ENCODE measurements at regions not wholly inside any gene's neighbourhood (a gene's known extent, or its start where the extent isn't known, plus 50 kb on each side); places are given as distances from the start of the nearest gene placed in this dataset.

- no peak for TF ChIP-seq POLR2A (IDR thresholded peaks at IDR 0.05)
- TF ChIP-seq POLR2AphosphoS5 (IDR thresholded peaks at IDR 0.05): no peak
- no peak for TF ChIP-seq CTCF (IDR thresholded peaks at IDR 0.05)
- TF ChIP-seq EP300 (IDR thresholded peaks at IDR 0.05): no peak
- H3K4me1 ChIP-seq: peaks cover 0 to 1% (median 0%) of the 10 kb centered on the region in 3 donors
These were observed 111.6 kb downstream of the MED10 start for GRCh38 chr5:6266671-6267197.

GRCh38 chr5:6264394-6264793 is 114.0 kb downstream of the MED10 start:
- no peak overlapping the region for H3K27ac ChIP-seq
- peaks cover 0 to 6% (median 0%) of the 10 kb centered on the region in 3 donors for H3K4me1 ChIP-seq
- no peaks in the 10 kb centered on the region for H3K27me3 ChIP-seq
- TF ChIP-seq CTCF (IDR thresholded peaks at IDR 0.05) (no peak), EP300 (IDR thresholded peaks at IDR 0.05) (no peak), POLR2AphosphoS5 (IDR thresholded peaks at IDR 0.05) (no peak), POLR2A (IDR thresholded peaks at IDR 0.05) (no peak)
- WGBS, 2 donors (ENCODE audit: low coverage in 1 of 2): 82% methylated on average over 6 of the region's 6 CpGs; no CpG with 5 or more reads in 1 of the 2 donors
- ATAC-seq: no peak
- no peak overlapping the region for H3K4me3 ChIP-seq
- H3K36me3 ChIP-seq: no peaks in the 10 kb centered on the region
- no peaks in the 10 kb centered on the region for H3K9me3 ChIP-seq

More at GRCh38 chr5:6266671-6267197, 111.6 kb downstream of the MED10 start:
- Histone ChIP-seq H3K9me3 (peaks cover 0 to 7% (median 0%) of the 10 kb centered on the region in 3 donors), H3K27me3 (no peaks in the 10 kb centered on the region), H3K4me3 (no peak overlapping the region), H3K36me3 (no peaks in the 10 kb centered on the region), H3K27ac (no peak overlapping the region)
- WGBS, 2 donors (ENCODE audit: low coverage in 1 of 2): 61 to 80% methylated on average over 3 of the region's 3 CpGs
- no peak for ATAC-seq

GRCh38 chr5:6262651-6263363 is 115.5 kb downstream of the MED10 start:
- no peak overlapping the region for H3K27ac ChIP-seq
- TF ChIP-seq POLR2A (IDR thresholded peaks at IDR 0.05) (no peak), CTCF (IDR thresholded peaks at IDR 0.05) (no peak), POLR2AphosphoS5 (IDR thresholded peaks at IDR 0.05) (no peak), EP300 (IDR thresholded peaks at IDR 0.05) (no peak)
- no peak overlapping the region for H3K4me3 ChIP-seq
- 79 to 86% methylated on average over 2 to 6 of the region's 13 CpGs for WGBS, 2 donors (ENCODE audit: low coverage in 1 of 2)
- H3K27me3 ChIP-seq: no peaks in the 10 kb centered on the region
- no peak for ATAC-seq
- no peaks in the 10 kb centered on the region for H3K36me3 ChIP-seq
- H3K9me3 ChIP-seq: no peaks in the 10 kb centered on the region
- peaks cover 0 to 6% (median 0%) of the 10 kb centered on the region in 3 donors for H3K4me1 ChIP-seq

GRCh38 chr5:6261668-6262067 is 116.7 kb downstream of the MED10 start:
- Histone ChIP-seq H3K9me3 (no peaks in the 10 kb centered on the region), H3K36me3 (no peaks in the 10 kb centered on the region), H3K4me1 (peaks cover 0 to 6% (median 0%) of the 10 kb centered on the region in 3 donors), H3K4me3 (no peak overlapping the region), H3K27me3 (no peaks in the 10 kb centered on the region), H3K27ac (no peak overlapping the region)
- TF ChIP-seq POLR2A (IDR thresholded peaks at IDR 0.05) (no peak), CTCF (IDR thresholded peaks at IDR 0.05) (no peak), EP300 (IDR thresholded peaks at IDR 0.05) (no peak), POLR2AphosphoS5 (IDR thresholded peaks at IDR 0.05) (peak; percentile 12)
- no peak for ATAC-seq
- 37 to 66% methylated on average over 3 to 4 of the region's 4 CpGs for WGBS, 2 donors (ENCODE audit: low coverage in 1 of 2)

- no peak overlapping the region for H3K4me3 ChIP-seq
- no peaks in the 10 kb centered on the region for H3K27me3 ChIP-seq
- H3K9me3 ChIP-seq: no peaks in the 10 kb centered on the region
- no peak for ATAC-seq
- no peak for TF ChIP-seq EP300 (IDR thresholded peaks at IDR 0.05)
- no peak for TF ChIP-seq POLR2A (IDR thresholded peaks at IDR 0.05)
- TF ChIP-seq CTCF (IDR thresholded peaks at IDR 0.05): no peak
- no peak for TF ChIP-seq POLR2AphosphoS5 (IDR thresholded peaks at IDR 0.05)
- no peaks in the 10 kb centered on the region for H3K36me3 ChIP-seq
- H3K27ac ChIP-seq: no peak overlapping the region
- peaks cover 0 to 6% (median 0%) of the 10 kb centered on the region in 3 donors for H3K4me1 ChIP-seq
- no CpG with 5 or more reads among the region's 3 CpGs for WGBS, 2 donors (ENCODE audit: low coverage in 1 of 2)
These were observed 117.1 kb downstream of the MED10 start for GRCh38 chr5:6261256-6261655.

Data from gastroesophageal sphincter (tissue), 4 donors.